ENCODE measurements at regions not wholly inside any gene's neighbourhood (a gene's known extent, or its start where the extent isn't known, plus 50 kb on each side); places are given as distances from the start of the nearest gene placed in this dataset.
A peak's percentile ranks its signal among the peaks of the same experiment; 100 is the strongest.

DNA sequence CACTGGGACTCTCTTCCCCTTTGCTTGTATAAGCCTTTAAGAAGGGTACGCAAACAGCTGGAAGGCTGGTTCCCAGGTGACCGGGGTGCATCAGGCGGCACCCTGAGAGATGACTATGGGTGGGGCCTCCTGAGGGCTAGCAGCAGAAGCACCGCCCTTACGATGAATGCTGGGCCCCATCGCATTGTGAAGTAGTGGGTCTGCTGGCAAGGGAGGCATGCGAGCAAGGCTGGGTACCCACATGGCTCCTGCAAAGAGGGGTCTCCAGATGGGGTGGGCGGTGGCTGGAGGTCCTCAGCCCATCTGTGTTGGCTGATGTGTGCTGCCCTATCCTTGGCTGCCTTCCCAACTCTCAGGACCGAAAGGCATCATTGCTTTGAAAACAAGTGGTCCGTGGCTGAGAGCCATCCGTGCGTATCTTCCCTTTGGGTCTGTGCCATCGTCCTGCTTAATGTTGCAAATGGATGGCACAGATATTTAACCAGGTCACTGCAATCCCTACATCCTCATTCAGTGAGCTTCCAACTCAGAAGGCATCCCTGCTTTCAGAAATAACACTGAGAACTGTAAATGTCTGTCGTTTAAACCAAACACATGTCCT is 83.5 kb upstream of the GPC1 start:
- H3K27me3 ChIP-seq (ENCODE audit: control insufficient read depth, insufficient read depth), result no peaks in the 10 kb centered on the region
- peak in 2 of 3 donors; percentile 20 to 32 for DNase-seq
- no peaks in the 10 kb centered on the region for H3K4me1 ChIP-seq (ENCODE audit: control insufficient read depth, insufficient read depth, low read length)
- no peak for ATAC-seq
- no peak overlapping the region for H3K27ac ChIP-seq (ENCODE audit: low read length)
- 51% methylated on average over 14 of the region's 14 CpGs for WGBS
- no peaks in the 10 kb centered on the region for H3K9me3 ChIP-seq (ENCODE audit: control insufficient read depth, low read length)
- no peak overlapping the region for H3K4me3 ChIP-seq (ENCODE audit: low read length)
- intact Hi-C loops (cut with DNase I), result no loop called here

DNA sequence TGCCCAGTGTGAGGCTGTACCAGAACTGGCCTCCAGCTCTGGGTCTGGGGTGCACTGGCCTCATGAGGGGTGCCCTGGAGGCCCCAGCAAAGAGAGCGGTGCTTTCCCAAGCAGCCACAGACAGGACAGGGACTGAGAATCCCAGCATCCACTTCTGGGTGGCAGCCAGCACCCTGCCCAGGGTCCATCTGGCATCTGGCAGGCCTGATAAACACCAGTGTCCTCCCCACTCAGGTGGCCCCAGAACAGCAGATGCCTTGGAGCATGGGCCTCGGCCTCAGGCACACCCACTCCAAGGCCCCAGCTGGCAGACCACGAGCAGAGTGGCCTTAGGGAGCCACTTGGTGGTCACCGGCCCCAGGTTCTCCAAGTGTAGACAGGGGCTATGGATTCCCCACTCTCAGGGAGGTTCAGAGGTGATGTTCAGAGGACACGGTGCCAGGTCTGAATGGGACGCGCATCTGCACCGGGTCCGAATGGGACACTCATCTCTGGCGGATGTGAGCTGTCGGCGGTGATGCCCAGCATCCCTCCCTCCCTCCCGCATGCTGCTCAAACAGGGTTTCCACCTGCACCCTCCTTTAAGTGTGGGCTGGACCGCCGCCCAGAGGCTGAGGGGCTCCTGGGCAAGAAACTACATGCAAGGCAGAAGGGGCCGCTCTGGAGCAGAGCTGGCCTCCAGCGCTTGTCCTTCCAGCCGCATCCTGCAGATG is 82.2 kb upstream of the GPC1 start:
- DNase-seq, result peak in 2 of 3 donors; percentile 30 to 41
- Histone ChIP-seq H3K4me3 (ENCODE audit: low read length) (no peak overlapping the region), H3K27me3 (ENCODE audit: control insufficient read depth, insufficient read depth) (no peaks in the 10 kb centered on the region), H3K9me3 (ENCODE audit: control insufficient read depth, low read length) (no peaks in the 10 kb centered on the region), H3K4me1 (ENCODE audit: control insufficient read depth, insufficient read depth, low read length) (no peaks in the 10 kb centered on the region), H3K27ac (ENCODE audit: low read length) (no peak overlapping the region)
- no peak for ATAC-seq
- intact Hi-C loops (cut with DNase I), result no loop called here
- WGBS, result 91% methylated on average over 18 of the region's 18 CpGs

DNA sequence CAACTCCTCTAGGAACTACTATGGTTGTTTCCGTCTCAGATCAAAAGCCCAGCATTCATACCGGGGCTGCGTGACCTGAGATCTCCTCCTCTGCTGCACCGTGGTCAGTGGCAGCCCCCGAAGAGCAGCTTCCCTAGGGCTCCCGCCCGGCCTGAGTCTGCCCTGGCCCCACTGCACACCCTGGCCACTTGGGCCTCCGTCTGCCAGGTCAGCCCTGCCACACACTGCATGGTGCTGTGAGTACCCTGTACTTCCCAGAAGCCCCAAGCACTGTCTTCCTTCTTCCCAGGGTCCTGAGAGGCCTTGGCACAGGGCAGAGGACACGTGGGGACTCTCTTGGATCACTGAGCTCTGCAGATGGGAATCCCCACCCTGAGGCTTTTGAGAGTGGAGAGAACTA is 81.5 kb upstream of the GPC1 start:
- intact Hi-C loops (cut with DNase I), result no loop called here
- no peaks in the 10 kb centered on the region for H3K27me3 ChIP-seq (ENCODE audit: control insufficient read depth, insufficient read depth)

DNA sequence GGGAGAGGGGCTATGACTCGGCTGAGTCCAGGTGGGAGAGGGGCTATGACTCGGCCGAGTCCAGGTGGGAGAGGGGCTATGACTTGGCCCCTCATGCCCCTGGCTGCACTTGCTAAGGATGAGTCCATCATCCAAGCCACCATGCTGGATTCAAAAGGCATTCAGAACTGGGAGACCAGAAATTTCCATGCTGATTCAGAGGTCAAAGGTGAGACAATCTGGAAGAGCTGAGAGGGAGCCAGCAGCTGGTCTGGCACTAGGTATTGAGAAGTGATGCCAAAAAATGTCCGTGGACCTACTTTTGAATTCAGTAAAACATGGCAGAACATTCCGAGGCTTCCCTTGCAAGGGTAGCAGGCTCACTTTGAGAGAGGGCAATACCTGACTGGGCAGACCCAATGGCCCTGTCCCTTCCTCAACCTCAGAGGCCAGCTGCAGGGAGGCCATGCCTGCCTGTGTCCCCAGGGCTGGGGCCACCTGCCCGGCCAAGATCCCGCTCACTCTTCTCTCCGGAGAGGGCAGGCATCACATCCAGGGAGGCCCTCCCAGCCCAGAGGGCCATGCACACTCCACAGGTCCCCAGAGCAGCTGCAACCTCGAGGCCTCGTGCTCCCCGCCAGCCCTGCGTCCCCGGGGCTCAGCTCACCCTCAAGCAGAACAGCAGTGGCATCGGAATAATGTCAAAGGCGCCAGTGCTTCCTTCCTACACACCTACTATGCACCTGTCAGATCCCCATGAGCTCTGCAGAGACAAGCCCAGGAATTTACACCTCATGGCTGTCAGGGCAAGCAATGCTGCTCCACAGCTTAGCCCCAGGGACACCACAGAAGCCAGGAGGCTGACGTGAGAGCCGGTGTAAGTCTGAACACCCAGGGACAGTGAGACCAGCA is 80.2 kb upstream of the GPC1 start:
- H3K4me1 ChIP-seq (ENCODE audit: control insufficient read depth, insufficient read depth, low read length), result no peaks in the 10 kb centered on the region
- intact Hi-C loops (cut with DNase I), result no loop called here
- ATAC-seq (no peak), DNase-seq (peak in 2 of 3 donors; percentile 16 to 40)
- WGBS, result 76% methylated on average over 17 of the region's 17 CpGs
- no peak overlapping the region for H3K27ac ChIP-seq (ENCODE audit: low read length)
- H3K9me3 ChIP-seq (ENCODE audit: control insufficient read depth, low read length), result no peaks in the 10 kb centered on the region
- no peaks in the 10 kb centered on the region for H3K27me3 ChIP-seq (ENCODE audit: control insufficient read depth, insufficient read depth)
- no peak overlapping the region for H3K4me3 ChIP-seq (ENCODE audit: low read length)

More for the DNA sequence above, 81.5 kb upstream of the GPC1 start:
- DNase-seq, result peak in 1 of 3 donors; percentile 24
- Histone ChIP-seq H3K4me3 (ENCODE audit: low read length) (no peak overlapping the region), H3K9me3 (ENCODE audit: control insufficient read depth, low read length) (no peaks in the 10 kb centered on the region), H3K27ac (ENCODE audit: low read length) (no peak overlapping the region), H3K4me1 (ENCODE audit: control insufficient read depth, insufficient read depth, low read length) (no peaks in the 10 kb centered on the region)
- no peak for ATAC-seq
- WGBS, result 85% methylated on average over 9 of the region's 9 CpGs

- no peak overlapping the region for H3K27ac ChIP-seq (ENCODE audit: low read length)
- 89% methylated on average over 17 of the region's 17 CpGs for WGBS
- no peak for ATAC-seq
- H3K4me3 ChIP-seq (ENCODE audit: low read length), result no peak overlapping the region
- no peaks in the 10 kb centered on the region for H3K9me3 ChIP-seq (ENCODE audit: control insufficient read depth, low read length)
- peak in 1 of 3 donors; percentile 32 for DNase-seq
- no peaks in the 10 kb centered on the region for H3K27me3 ChIP-seq (ENCODE audit: control insufficient read depth, insufficient read depth)
- H3K4me1 ChIP-seq (ENCODE audit: control insufficient read depth, insufficient read depth, low read length), result no peaks in the 10 kb centered on the region
- intact Hi-C loops (cut with DNase I), result no loop called here
These were observed 79.5 kb upstream of the GPC1 start for GRCh38 chr2:240355962-240356361.

DNA sequence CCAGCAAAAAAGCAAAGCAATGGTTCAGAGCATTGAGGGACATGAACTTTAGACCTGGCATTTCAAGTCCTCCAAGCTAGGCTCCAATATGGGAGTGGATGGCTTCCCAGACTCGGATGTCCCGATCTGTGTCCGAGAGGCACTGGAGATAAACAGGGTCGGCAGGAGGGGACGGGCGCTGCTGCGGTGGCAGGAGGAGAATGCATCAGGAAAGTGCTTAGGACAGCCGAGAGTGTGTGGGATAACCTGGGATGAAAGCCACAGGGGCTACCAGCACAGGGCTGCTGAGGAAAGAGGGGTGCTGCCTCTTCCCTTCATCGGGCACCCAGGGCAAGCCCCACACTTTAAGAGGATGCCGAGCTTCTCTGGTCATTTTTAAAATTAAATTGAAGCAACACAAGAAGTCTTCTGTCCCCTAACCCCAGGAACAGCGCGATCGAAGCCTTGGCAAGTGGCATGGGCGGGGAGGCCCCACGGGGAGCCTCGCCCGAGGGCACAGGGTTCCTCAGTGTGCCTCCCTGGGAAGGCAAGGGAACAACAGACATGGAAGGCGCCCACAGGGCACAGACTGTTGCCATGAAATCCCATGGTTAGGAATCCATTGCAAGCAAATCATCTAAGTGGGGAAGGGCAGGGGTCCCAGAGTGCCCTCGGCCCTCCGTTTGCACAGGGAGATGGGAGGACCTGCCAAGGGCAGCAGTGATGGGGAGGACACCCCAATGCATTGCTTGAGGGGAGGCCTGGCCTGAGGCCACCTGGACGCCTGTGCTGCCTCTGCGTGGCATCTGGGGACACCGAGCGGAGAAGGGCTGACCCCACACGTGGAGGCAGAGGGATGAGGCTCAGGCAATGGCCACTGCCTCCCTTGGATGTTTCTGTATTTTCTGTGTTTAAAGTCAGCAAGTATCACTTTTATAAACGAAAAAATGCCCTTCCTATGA is 78.5 kb upstream of the GPC1 start:
- Histone ChIP-seq H3K4me3 (ENCODE audit: low read length) (no peak overlapping the region), H3K9me3 (ENCODE audit: control insufficient read depth, low read length) (no peaks in the 10 kb centered on the region), H3K4me1 (ENCODE audit: control insufficient read depth, insufficient read depth, low read length) (no peaks in the 10 kb centered on the region), H3K27me3 (ENCODE audit: control insufficient read depth, insufficient read depth) (no peaks in the 10 kb centered on the region), H3K27ac (ENCODE audit: low read length) (no peak overlapping the region)
- intact Hi-C loops (cut with DNase I), result no loop called here
- ATAC-seq (no peak), DNase-seq (peak in 1 of 3 donors; percentile 30)
- 78% methylated on average over 26 of the region's 26 CpGs for WGBS

GRCh38 chr2:240357641-240358012 is 77.8 kb upstream of the GPC1 start:
- ATAC-seq (no peak), DNase-seq (no peak)
- intact Hi-C loops (cut with DNase I), result no loop called here
- no peak overlapping the region for H3K27ac ChIP-seq (ENCODE audit: low read length)
- H3K4me1 ChIP-seq (ENCODE audit: control insufficient read depth, insufficient read depth, low read length), result no peaks in the 10 kb centered on the region
- H3K9me3 ChIP-seq (ENCODE audit: control insufficient read depth, low read length), result no peaks in the 10 kb centered on the region
- no peak overlapping the region for H3K4me3 ChIP-seq (ENCODE audit: low read length)
- WGBS, result 87% methylated on average over 4 of the region's 4 CpGs
- H3K27me3 ChIP-seq (ENCODE audit: control insufficient read depth, insufficient read depth), result no peaks in the 10 kb centered on the region

- Histone ChIP-seq H3K4me1 (ENCODE audit: control insufficient read depth, insufficient read depth, low read length) (no peaks in the 10 kb centered on the region), H3K4me3 (ENCODE audit: low read length) (no peak overlapping the region), H3K27me3 (ENCODE audit: control insufficient read depth, insufficient read depth) (no peaks in the 10 kb centered on the region), H3K9me3 (ENCODE audit: control insufficient read depth, low read length) (no peaks in the 10 kb centered on the region), H3K27ac (ENCODE audit: low read length) (no peak overlapping the region)
- ATAC-seq (no peak), DNase-seq (peak in 1 of 3 donors; percentile 23)
- WGBS, result 68% methylated on average over 7 of the region's 7 CpGs
- intact Hi-C loops (cut with DNase I), result no loop called here
These were observed 77.4 kb upstream of the GPC1 start for GRCh38 chr2:240358080-240358479.

DNA sequence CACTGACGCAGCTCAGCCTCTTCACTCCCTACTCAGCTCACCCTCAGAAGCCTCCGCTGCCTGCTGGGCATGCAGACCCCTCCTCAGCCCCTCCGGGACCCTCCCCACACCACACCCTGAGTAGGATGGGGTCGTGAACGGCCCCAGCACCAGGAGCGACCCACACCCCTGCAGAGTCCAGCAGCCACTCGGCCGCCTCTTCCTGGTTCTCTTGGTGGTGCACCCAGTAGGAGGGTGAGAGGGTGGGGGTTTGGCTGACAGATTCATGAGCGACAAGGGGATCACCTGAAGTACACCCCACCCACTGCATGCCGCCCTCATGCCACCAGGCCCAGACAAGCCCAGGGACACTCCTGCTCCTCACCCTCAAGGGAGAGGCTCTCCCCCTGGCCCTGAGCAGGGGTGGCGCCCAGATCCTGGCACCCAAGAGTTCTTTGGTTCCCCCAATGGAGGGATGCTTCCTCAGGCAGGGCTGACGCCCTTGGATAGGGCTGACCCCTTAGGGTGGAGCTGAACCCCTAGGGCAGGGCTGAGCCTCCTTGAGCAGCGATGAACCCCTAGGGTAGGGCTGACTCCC is 76.6 kb upstream of the GPC1 start:
- DNase-seq (peak in 1 of 3 donors; percentile 18), ATAC-seq (no peak)
- Histone ChIP-seq H3K27ac (ENCODE audit: low read length) (no peak overlapping the region), H3K9me3 (ENCODE audit: control insufficient read depth, low read length) (no peaks in the 10 kb centered on the region), H3K27me3 (ENCODE audit: control insufficient read depth, insufficient read depth) (no peaks in the 10 kb centered on the region), H3K4me3 (ENCODE audit: low read length) (no peak overlapping the region), H3K4me1 (ENCODE audit: control insufficient read depth, insufficient read depth, low read length) (no peaks in the 10 kb centered on the region)
- intact Hi-C loops (cut with DNase I), result no loop called here
- 87% methylated on average over 13 of the region's 13 CpGs for WGBS

DNA sequence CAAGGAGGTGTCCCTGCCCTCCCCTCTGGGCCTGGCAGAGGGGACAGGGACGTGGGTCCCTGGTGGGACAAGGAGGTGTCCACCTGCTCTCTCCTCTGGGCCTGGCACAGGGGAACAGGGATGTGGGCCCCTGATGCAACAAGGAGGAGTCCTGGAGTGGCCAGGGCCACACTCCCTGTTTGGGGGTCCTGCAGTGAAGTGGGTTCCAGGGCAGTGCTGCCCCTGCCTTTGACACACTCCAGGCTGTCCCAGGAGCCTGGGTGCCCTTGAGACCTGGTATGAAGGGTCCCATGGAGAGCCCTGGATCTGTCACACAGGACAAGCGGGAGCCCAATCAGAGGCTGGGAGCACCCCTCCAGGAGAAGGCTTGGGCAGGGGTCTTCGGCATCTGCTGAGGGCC is 75.8 kb upstream of the GPC1 start:
- WGBS, result 87% methylated on average over 3 of the region's 3 CpGs
- H3K27me3 ChIP-seq (ENCODE audit: control insufficient read depth, insufficient read depth), result no peaks in the 10 kb centered on the region
- no peak for ATAC-seq
- peak in 1 of 3 donors; percentile 28 for DNase-seq
- H3K9me3 ChIP-seq (ENCODE audit: control insufficient read depth, low read length), result no peaks in the 10 kb centered on the region
- intact Hi-C loops (cut with DNase I), result no loop called here
- no peaks in the 10 kb centered on the region for H3K4me1 ChIP-seq (ENCODE audit: control insufficient read depth, insufficient read depth, low read length)
- no peak overlapping the region for H3K27ac ChIP-seq (ENCODE audit: low read length)
- H3K4me3 ChIP-seq (ENCODE audit: low read length), result no peak overlapping the region

Measured in right cardiac atrium (tissue), 5 donors.